Fibroblast of the aortic adventitia (primary cell): ENCODE measurements at regions not wholly inside any gene's neighbourhood (a gene's known extent, or its start where the extent isn't known, plus 50 kb on each side); places are given as distances from the start of the nearest gene placed in this dataset.
"Not testable (repeated sequence)": the region's sequence is repeated elsewhere in the genome, so short reads cannot be mapped to it uniquely, and the experiment has no call there.

Experiments used
- DNase-seq: peaks from one replicate; pipeline ENCODE4 v3.0.0-alpha.2; 2010; ENCODE audit warnings: low read depth
- H3K4me3 ChIP-seq: 2 replicates; pipeline ENCODE4 v1.5.1; 2011; ENCODE audit warnings: low read depth, mild to moderate bottlenecking, control low read depth, low read length, moderate library complexity
- CTCF ChIP-seq: IDR thresholded peaks from 2 replicates; pipeline ENCODE4 v1.5.1; 2011; ENCODE audit warnings: mild to moderate bottlenecking, low read length, control low read depth, inconsistent platforms; ENCODE audit not compliant: insufficient read depth

- no peak for TF ChIP-seq CTCF
- no peak for DNase-seq
Measured at GRCh38 chr4:174012135-174012885, 271.2 kb downstream of the FBXO8 start.

GRCh38 chr4:174010547-174010946 lies 272.9 kb downstream of the FBXO8 start:
- H3K4me3 ChIP-seq, result no peak overlapping the region
- DNase-seq, result no peak
- TF ChIP-seq CTCF, result no peak

More at GRCh38 chr4:174012135-174012885, 271.2 kb downstream of the FBXO8 start:
- H3K4me3 ChIP-seq, result no peak overlapping the region

GRCh38 chr4:174009686-174010451 lies 273.6 kb downstream of the FBXO8 start:
- no peak for TF ChIP-seq CTCF
- DNase-seq, result no peak
- no peak overlapping the region for H3K4me3 ChIP-seq

- no peak for TF ChIP-seq CTCF
- DNase-seq, result peak; percentile 41
- no peak overlapping the region for H3K4me3 ChIP-seq
Measured at GRCh38 chr4:174005422-174005821, 278.0 kb downstream of the FBXO8 start.

- H3K4me3 ChIP-seq, result no peak overlapping the region
- no peak for TF ChIP-seq CTCF
- DNase-seq, result no peak
Measured at GRCh38 chr4:173998471-173999144, 284.9 kb downstream of the FBXO8 start.

- H3K4me3 ChIP-seq, DNase-seq: not testable (repeated sequence)
Measured at GRCh38 chr4:173995779-173996178, 287.7 kb downstream of the FBXO8 start.

- DNase-seq, result no peak
- no peak for TF ChIP-seq CTCF
- H3K4me3 ChIP-seq, result no peak overlapping the region
Measured at GRCh38 chr4:173991814-173992213, 291.7 kb downstream of the FBXO8 start.
